Panc1 (cell line): ENCODE measurements at regions not wholly inside any gene's neighbourhood (a gene's known extent, or its start where the extent isn't known, plus 50 kb on each side); places are given as distances from the start of the nearest gene placed in this dataset.

ENCODE experiments used
- CTCF ChIP-seq: fragments of 450-650 bp; IDR thresholded peaks from 2 replicates; pipeline ENCODE4 v1.5.1; 2017; ENCODE audit warnings: mild to moderate bottlenecking
- POLR2AphosphoS5 ChIP-seq: IDR thresholded peaks from 2 replicates; pipeline ENCODE4 v1.6.1; 2012; ENCODE audit warnings: mild to moderate bottlenecking, low read depth, low read length, moderate library complexity
- REST ChIP-seq, 2 experiments: IDR thresholded peaks; 2 replicates each; pipeline ENCODE4 v1.6.1; 2011 to 2012; ENCODE audit warnings: low read depth in 2 of 2, control low read depth in 1 of 2, low read length in 1 of 2, mild to moderate bottlenecking in 1 of 2, moderate library complexity in 1 of 2; ENCODE audit not compliant: insufficient read depth in 1 of 2
- SIN3A ChIP-seq: IDR thresholded peaks from 2 replicates; pipeline ENCODE4 v1.6.1; 2012; ENCODE audit warnings: low read depth, mild to moderate bottlenecking, low read length, moderate library complexity, borderline replicate concordance; ENCODE audit not compliant: insufficient read depth
- TCF7L2 ChIP-seq: IDR thresholded peaks from 2 replicates; pipeline ENCODE4 v1.6.1; 2011; ENCODE audit warnings: mild to moderate bottlenecking, low read depth, low read length, inconsistent platforms

GRCh38 chr1:185674201-185674600 lies 60.0 kb upstream of the HMCN1 start:
- no peak for TF ChIP-seq POLR2AphosphoS5
- no peak for TF ChIP-seq CTCF
- TF ChIP-seq REST (IDR thresholded peaks at IDR 0.05; ENCODE audit: insufficient read depth in 1 of 2, low read depth in 2 of 2, low read length in 1 of 2), result no peak
- TF ChIP-seq SIN3A, result no peak
- TF ChIP-seq TCF7L2, result no peak
